Activated CD4-positive, alpha-beta memory T cell treated with anti-CD3 and anti-CD28 coated beads for 36 hours (primary cell): ENCODE measurements at regions not wholly inside any gene's neighbourhood (a gene's known extent, or its start where the extent isn't known, plus 50 kb on each side); places are given as distances from the start of the nearest gene placed in this dataset.

Experiments
- CTCF ChIA-PET: fragments of 350-600 bp; sonication (Branson Sonifier 250); formaldehyde crosslinking; loops from one replicate; lab custom pipeline; 2021; ENCODE audit warnings: antibody characterized with exemption, inconsistent platforms; lab: Charles Lee
- POLR2A ChIA-PET: fragments of 350-600 bp; sonication (Branson Sonifier 250); formaldehyde crosslinking; loops from one replicate; lab custom pipeline; 2021; ENCODE audit warnings: antibody characterized with exemption; lab: Charles Lee
- DNase-seq: peaks from one replicate; pipeline ENCODE4 v3.0.0-alpha.2; 2020
- H3K27ac Mint-ChIP-seq: one replicate; pipeline ENCODE4 v1.8.0; 2021; ENCODE audit warnings: mixed read lengths
- H3K27me3 Mint-ChIP-seq: one replicate; pipeline ENCODE4 v1.8.0; 2021; ENCODE audit warnings: mixed read lengths
- H3K36me3 Mint-ChIP-seq: one replicate; pipeline ENCODE4 v1.8.0; 2021; ENCODE audit warnings: mixed read lengths
- H3K4me1 Mint-ChIP-seq: one replicate; pipeline ENCODE4 v1.8.0; 2021; ENCODE audit warnings: low read depth, mixed read lengths
- H3K4me3 Mint-ChIP-seq: one replicate; pipeline ENCODE4 v1.8.0; 2021; ENCODE audit warnings: mild to moderate bottlenecking, mixed read lengths
- H3K9me3 Mint-ChIP-seq: one replicate; pipeline ENCODE4 v1.8.0; 2021; ENCODE audit warnings: mixed read lengths
- intact Hi-C: fragments of 100-400 bp; cut with micrococcal nuclease; formaldehyde crosslinking; loops from one replicate; pipeline ENCODE4 v1.15.1; 2023

DNA sequence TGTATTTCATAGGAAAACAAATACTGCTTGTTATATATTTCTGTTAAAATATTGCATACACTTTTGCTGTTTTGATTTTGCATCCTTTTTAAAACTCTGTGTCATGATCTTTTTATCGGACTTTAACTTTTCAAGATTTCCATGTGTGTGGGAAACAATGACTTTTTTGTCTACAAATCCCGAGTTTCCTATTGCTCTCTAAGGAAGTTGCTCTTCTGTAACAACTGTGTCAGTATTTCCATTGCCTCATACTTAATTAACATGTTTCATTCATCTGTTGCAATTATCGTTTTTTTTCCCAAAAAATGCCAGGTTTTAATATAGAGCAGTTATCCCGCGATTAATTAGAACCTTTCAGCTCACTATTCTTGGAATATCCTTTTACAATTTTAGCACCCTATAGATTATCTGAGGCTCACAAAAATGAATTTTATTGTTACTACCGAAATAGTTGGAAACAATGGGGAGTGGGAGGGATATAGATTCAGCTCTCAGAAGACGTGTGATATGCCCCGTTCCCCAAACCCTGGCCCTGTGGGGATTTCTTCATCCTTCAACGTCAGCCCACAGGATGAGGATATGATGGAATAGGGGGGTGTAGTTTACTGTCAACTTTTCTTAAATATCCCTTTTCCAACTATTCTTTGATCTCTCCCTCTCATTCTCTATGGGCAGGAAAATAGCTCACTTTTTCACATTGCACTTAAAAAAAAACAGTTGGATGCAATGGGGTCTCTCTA, 297.6 kb upstream of the IGFBP3 start:
- ChIA-PET POLR2A (no interaction called here), CTCF (no interaction called here)
- Mint-ChIP-seq H3K4me3 (no peak overlapping the region), H3K27me3 (no peaks in the 10 kb centered on the region), H3K9me3 (peaks cover 6% of the 10 kb centered on the region), H3K27ac (no peak overlapping the region), H3K36me3 (no peaks in the 10 kb centered on the region), H3K4me1 (no peaks in the 10 kb centered on the region)
- intact Hi-C loops = no loop called here
- DNase-seq = no peak

GRCh38 chr7:46215987-46216567, 295.0 kb upstream of the IGFBP3 start:
- ChIA-PET CTCF (no interaction called here), POLR2A (no interaction called here)
- intact Hi-C loops = no loop called here
- no peaks in the 10 kb centered on the region for H3K4me1 Mint-ChIP-seq
- no peak for DNase-seq
- H3K4me3 Mint-ChIP-seq = no peak overlapping the region
- no peak overlapping the region for H3K27ac Mint-ChIP-seq
- H3K36me3 Mint-ChIP-seq = no peaks in the 10 kb centered on the region
- H3K9me3 Mint-ChIP-seq = peaks cover 3% of the 10 kb centered on the region
- no peaks in the 10 kb centered on the region for H3K27me3 Mint-ChIP-seq

DNA sequence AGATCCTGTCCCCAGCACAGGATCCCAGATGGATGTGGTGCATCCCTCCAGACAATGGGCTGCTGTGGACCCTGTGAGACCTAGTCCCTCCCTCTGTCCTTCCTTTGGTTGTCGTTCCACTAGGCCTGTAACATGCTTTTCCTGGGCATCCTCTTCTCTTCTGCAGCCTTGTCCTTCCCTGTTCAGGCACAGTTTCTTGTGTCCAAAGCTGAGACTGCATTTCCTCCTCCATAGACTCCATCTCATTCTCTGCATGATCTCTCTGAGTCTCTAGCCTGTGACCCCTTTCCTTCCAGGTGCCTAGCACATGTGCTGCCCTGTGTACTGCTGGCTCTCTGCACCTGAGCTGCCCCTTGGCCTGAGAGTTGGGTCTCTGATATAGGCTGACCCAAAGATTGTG, 293.5 kb upstream of the IGFBP3 start:
- H3K27ac Mint-ChIP-seq = no peak overlapping the region
- no peak for DNase-seq
- CTCF ChIA-PET = no interaction called here
- POLR2A ChIA-PET = no interaction called here
- peaks cover 3% of the 10 kb centered on the region for H3K9me3 Mint-ChIP-seq
- no peaks in the 10 kb centered on the region for H3K27me3 Mint-ChIP-seq
- no peaks in the 10 kb centered on the region for H3K4me1 Mint-ChIP-seq
- no peak overlapping the region for H3K4me3 Mint-ChIP-seq
- no peaks in the 10 kb centered on the region for H3K36me3 Mint-ChIP-seq
- intact Hi-C loops = no loop called here

GRCh38 chr7:46213154-46213537, 292.1 kb upstream of the IGFBP3 start:
- DNase-seq = no peak
- H3K36me3 Mint-ChIP-seq = no peaks in the 10 kb centered on the region
- intact Hi-C loops = no loop called here
- H3K9me3 Mint-ChIP-seq = peaks cover 3% of the 10 kb centered on the region
- no peaks in the 10 kb centered on the region for H3K4me1 Mint-ChIP-seq
- ChIA-PET CTCF (no interaction called here), POLR2A (no interaction called here)
- no peak overlapping the region for H3K4me3 Mint-ChIP-seq
- H3K27me3 Mint-ChIP-seq = no peaks in the 10 kb centered on the region
- H3K27ac Mint-ChIP-seq = no peak overlapping the region

- ChIA-PET CTCF (no interaction called here), POLR2A (no interaction called here)
- Mint-ChIP-seq H3K4me1 (no peaks in the 10 kb centered on the region), H3K36me3 (no peaks in the 10 kb centered on the region), H3K9me3 (peaks cover 3% of the 10 kb centered on the region), H3K27ac (no peak overlapping the region), H3K4me3 (no peak overlapping the region), H3K27me3 (no peaks in the 10 kb centered on the region)
- no peak for DNase-seq
- intact Hi-C loops = no loop called here
These were observed 291.5 kb upstream of the IGFBP3 start for GRCh38 chr7:46212425-46213153.

DNA sequence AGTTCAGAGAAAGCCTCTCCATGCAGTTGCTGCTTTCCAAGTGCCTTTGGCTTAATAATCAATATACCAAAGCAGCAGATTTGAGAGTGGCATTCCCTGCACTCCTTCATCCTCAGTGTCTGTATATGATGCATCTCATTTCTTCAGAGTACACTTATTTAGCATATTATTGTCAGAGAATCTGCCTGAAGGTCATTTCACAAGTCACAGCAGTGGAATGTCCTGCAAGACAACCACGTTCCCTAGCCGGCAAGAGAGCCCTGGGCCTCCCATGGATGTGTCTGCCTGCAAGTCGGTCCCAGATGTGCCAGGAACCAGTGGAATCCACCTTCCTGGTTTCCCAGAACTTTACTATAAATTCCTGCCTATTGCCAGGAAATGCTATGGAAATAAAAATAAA, 289.4 kb upstream of the IGFBP3 start:
- H3K4me1 Mint-ChIP-seq = peaks cover 12% of the 10 kb centered on the region
- H3K27ac Mint-ChIP-seq = no peak overlapping the region
- intact Hi-C loops = no loop called here
- no peaks in the 10 kb centered on the region for H3K27me3 Mint-ChIP-seq
- CTCF ChIA-PET = no interaction called here
- no peak overlapping the region for H3K4me3 Mint-ChIP-seq
- POLR2A ChIA-PET = no interaction called here
- no peaks in the 10 kb centered on the region for H3K36me3 Mint-ChIP-seq
- no peak for DNase-seq
- H3K9me3 Mint-ChIP-seq = peaks cover 3% of the 10 kb centered on the region

- no peak for DNase-seq
- H3K36me3 Mint-ChIP-seq = no peaks in the 10 kb centered on the region
These were observed 288.7 kb upstream of the IGFBP3 start for GRCh38 chr7:46209611-46210388.

DNA sequence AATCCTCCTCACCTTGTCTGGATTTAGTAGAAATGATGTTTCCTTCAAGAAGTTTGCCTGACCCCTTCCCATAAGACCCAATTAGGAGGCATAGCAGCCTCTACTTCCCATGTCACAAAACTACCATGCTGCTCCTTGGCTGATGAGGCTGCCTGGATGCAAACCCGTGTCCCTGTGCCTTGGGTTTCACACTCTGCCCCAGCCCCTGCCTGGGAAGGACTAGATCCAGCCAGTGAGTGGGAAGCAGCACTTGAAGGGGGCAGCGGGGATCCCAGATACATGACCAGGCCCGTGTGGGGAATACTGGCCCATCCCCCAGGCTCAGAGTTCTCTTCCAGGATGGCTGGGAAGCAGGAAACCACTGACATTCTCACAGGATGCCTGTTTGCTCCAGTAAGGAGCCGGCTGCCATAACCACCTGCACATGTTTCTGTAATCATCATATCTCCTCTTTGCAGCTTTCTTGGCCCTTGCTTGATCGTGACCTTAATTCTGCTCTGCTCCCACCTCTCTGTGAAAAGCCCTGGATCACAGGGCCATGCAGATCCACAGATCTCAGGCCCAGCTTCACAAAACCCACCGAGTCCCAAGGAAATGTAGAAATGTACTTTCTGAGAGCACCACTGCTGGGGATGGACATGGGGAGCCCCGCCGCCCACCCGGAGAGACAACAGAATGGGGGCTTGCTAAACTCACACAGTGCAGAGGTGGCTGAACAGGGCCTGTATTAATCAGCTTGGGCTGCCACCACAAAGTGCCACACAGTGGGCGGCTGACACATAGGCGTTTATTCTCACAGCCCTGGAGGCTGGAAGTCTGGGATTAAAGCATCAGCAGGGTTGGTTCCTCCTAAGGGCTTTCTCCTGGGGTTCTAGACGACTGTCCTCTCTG, 287.8 kb upstream of the IGFBP3 start:
- H3K27me3 Mint-ChIP-seq = no peaks in the 10 kb centered on the region
- peaks cover 19% of the 10 kb centered on the region for H3K4me1 Mint-ChIP-seq
- no peaks in the 10 kb centered on the region for H3K9me3 Mint-ChIP-seq
- H3K36me3 Mint-ChIP-seq = no peaks in the 10 kb centered on the region
- ChIA-PET POLR2A (no interaction called here), CTCF (no interaction called here)
- intact Hi-C loops = loop anchor here (5.0 kb wide), 1 partner anchor 287 kb away; the partner anchor contains the start of gene IGFBP3
- no peak overlapping the region for H3K27ac Mint-ChIP-seq
- H3K4me3 Mint-ChIP-seq = no peak overlapping the region
- no peak for DNase-seq

More at GRCh38 chr7:46209611-46210388, 288.7 kb upstream of the IGFBP3 start:
- peaks cover 3% of the 10 kb centered on the region for H3K9me3 Mint-ChIP-seq
- CTCF ChIA-PET = no interaction called here
- intact Hi-C loops = loop anchor here (5.0 kb wide), 1 partner anchor 287 kb away; the partner anchor contains the start of gene IGFBP3
- POLR2A ChIA-PET = no interaction called here
- no peak overlapping the region for H3K4me3 Mint-ChIP-seq
- no peaks in the 10 kb centered on the region for H3K27me3 Mint-ChIP-seq
- H3K4me1 Mint-ChIP-seq = peaks cover 17% of the 10 kb centered on the region
- H3K27ac Mint-ChIP-seq = no peak overlapping the region

DNA sequence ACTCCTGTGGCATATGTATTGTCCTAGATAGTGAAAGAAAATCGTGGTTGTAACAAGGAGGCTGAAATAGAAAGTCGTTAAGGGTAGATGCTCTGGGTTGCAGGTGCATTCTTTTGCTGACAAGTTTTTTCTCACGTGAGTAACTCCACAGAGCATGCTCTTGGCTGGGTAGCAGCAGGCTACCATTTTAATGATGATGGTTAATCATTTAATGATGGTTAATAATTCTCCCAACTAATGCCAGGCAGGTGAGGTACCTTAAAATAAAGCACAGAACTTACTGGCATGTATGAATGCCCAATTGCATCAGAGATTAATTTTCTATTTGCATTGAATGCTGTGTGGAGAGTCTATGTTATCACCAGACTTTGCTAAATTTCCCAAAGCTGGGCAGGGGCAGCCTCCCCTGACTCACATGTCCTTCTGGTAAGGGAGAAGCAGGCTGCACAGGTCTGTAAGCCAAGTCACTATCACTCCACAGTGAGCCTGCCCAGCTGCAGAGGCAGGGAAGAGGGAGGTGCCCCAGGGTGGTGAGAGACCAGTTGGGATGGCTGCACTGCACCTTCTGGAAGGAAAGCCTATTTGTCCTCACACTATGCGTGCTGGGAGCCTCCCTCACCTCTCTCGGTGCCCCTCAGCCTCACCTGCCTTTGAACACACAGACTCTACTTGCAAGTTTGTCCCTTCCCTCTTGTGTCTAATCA, 287.0 kb upstream of the IGFBP3 start:
- Mint-ChIP-seq H3K4me3 (no peak overlapping the region), H3K9me3 (no peaks in the 10 kb centered on the region), H3K27ac (no peak overlapping the region), H3K27me3 (no peaks in the 10 kb centered on the region), H3K4me1 (peaks cover 19% of the 10 kb centered on the region), H3K36me3 (no peaks in the 10 kb centered on the region)
- intact Hi-C loops = loop anchor here (5.0 kb wide), 1 partner anchor 286 kb away; the partner anchor contains the start of gene IGFBP3
- ChIA-PET POLR2A (no interaction called here), CTCF (no interaction called here)
- DNase-seq = no peak

DNA sequence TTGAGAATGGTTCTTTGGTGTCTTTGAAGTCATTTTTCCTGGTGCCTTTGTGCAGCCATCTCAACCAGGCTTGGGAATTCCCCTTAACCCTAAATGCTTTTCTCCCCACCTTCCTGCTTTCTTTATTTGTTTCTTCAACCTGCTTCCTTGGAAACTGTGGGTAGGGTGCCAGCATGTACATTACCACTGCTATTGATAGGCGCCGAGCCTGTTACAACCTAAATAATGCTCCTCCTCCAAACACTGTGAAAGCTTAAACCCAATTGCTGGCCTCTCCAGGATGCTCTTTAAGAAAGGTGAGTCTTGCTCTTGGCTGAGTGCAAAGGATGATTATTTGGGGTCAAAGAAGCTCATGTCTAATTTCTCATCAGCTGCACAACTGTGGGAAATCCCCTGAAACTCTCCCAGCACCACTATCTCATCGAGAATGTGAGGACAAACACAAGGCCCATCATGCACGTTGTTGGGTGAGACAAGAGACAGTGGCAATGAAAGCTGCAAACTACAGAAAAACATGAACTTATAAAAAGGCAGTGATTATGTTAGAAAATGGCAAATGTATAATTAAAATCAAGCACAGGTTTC, 285.5 kb upstream of the IGFBP3 start:
- intact Hi-C loops = loop anchor here (5.0 kb wide), 1 partner anchor 284 kb away; the partner anchor contains the start of gene IGFBP3
- Mint-ChIP-seq H3K27ac (no peak overlapping the region), H3K9me3 (no peaks in the 10 kb centered on the region), H3K4me3 (no peak overlapping the region), H3K4me1 (peaks cover 19% of the 10 kb centered on the region), H3K27me3 (no peaks in the 10 kb centered on the region), H3K36me3 (no peaks in the 10 kb centered on the region)
- peak; percentile 11 for DNase-seq
- CTCF ChIA-PET = no interaction called here
- POLR2A ChIA-PET = no interaction called here
